ENCODE measurements at regions not wholly inside any gene's neighbourhood (a gene's known extent, or its start where the extent isn't known, plus 50 kb on each side); places are given as distances from the start of the nearest gene placed in this dataset.

DNA sequence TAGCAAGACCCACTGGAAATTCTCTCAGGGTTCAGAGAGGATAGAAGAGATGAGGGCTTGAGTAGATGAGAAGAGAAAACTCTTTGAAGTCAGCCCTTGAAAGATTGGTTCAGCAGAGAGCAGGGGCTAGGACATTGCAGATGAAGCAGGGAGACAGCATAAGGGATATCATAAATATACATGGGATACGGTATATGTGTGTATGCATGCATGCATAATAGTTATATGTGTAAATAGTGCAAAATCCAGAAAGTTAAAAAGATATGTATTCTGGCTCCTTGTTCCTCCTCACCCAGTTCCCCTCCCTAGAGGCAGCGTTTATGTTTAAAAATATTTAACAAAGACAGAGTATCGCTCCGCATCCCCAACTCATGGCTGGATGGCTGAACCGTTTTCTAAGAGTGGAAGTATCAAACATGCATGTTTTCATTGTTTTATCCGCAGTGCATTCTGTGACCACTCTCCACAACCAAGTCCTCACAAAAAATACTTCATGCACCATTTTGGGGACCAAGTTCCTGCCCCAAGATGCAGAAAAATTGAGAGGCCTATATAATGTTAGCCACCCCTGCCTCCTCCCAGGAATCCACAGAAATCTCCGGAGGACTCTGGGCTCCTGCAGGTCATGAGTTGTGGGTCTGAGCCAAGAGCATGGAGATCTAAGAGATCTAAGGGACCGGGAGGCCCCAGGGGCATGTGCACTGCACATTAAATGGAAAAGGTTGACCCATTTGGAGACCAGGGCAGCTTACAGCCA is 119.5 kb downstream of the MTX3 start:
- no peaks in the 10 kb centered on the region for H3K27me3 ChIP-seq
- H3K9me3 ChIP-seq, result no peaks in the 10 kb centered on the region
- peak in 1 of 2 donors; percentile 31 for DNase-seq
- ATAC-seq, result peak in 6 of 8 donors; percentile 2 to 44 (median 18)
- TF ChIP-seq, protein P1, sequence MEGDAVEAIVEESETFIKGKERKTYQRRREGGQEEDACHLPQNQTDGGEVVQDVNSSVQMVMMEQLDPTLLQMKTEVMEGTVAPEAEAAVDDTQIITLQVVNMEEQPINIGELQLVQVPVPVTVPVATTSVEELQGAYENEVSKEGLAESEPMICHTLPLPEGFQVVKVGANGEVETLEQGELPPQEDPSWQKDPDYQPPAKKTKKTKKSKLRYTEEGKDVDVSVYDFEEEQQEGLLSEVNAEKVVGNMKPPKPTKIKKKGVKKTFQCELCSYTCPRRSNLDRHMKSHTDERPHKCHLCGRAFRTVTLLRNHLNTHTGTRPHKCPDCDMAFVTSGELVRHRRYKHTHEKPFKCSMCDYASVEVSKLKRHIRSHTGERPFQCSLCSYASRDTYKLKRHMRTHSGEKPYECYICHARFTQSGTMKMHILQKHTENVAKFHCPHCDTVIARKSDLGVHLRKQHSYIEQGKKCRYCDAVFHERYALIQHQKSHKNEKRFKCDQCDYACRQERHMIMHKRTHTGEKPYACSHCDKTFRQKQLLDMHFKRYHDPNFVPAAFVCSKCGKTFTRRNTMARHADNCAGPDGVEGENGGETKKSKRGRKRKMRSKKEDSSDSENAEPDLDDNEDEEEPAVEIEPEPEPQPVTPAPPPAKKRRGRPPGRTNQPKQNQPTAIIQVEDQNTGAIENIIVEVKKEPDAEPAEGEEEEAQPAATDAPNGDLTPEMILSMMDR (IDR thresholded peaks at IDR 0.05), result no peak
- peak overlapping the region in 6 of 10 donors; percentile 27 to 83 (median 46) for H3K27ac ChIP-seq
- intact Hi-C loops (cut with DNase I), result loop anchor here in 2 of 10 donors (5.0 to 10.0 kb wide), 2 partner anchors 101 to 103 kb away; no protein-coding TSS in a partner anchor
- H3K4me3 ChIP-seq, result no peak overlapping the region
- no peaks in the 10 kb centered on the region for H3K36me3 ChIP-seq
- H3K4me1 ChIP-seq, result peaks cover 0 to 57% (median 18%) of the 10 kb centered on the region in 9 donors
- WGBS, 2 donors, result 71 to 82% methylated on average over 8 of the region's 8 CpGs

DNA sequence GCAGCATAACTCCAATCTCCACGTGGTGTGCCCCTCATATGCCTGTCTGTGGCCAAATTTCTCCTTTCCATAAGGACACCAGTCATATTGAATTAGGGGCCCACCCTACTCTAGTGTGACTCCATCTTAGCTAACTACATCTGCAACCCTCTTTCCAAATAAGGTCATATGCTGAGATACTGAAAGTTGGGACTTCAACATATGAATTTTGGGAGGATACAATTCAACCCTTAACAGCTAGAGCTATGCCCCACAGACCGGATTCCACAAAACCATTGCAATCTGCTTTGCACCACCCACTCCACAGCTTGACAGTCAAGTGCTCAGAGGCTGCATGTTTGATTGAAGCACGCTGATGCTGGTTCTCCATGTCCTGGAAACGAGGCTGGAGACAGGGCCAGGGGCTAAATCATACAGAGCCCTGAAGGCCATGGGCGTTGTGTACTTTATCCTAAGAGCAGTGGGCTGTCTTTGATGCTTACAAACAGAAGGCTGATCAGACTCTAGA is 122.8 kb downstream of the MTX3 start:
- ATAC-seq, result no peak
- TF ChIP-seq, protein P1 (IDR thresholded peaks at IDR 0.05), result no peak
- no peak for DNase-seq
- H3K27me3 ChIP-seq, result no peaks in the 10 kb centered on the region
- no peak overlapping the region for H3K4me3 ChIP-seq
- no peaks in the 10 kb centered on the region for H3K36me3 ChIP-seq
- H3K4me1 ChIP-seq, result peaks cover 0 to 26% (median 15%) of the 10 kb centered on the region in 9 donors
- no peak overlapping the region for H3K27ac ChIP-seq
- peaks cover 0 to 4% (median 0%) of the 10 kb centered on the region in 11 donors for H3K9me3 ChIP-seq
- intact Hi-C loops (cut with DNase I), result no loop called here
- WGBS, 2 donors, result 74 to 84% methylated on average over 5 of the region's 5 CpGs

DNA sequence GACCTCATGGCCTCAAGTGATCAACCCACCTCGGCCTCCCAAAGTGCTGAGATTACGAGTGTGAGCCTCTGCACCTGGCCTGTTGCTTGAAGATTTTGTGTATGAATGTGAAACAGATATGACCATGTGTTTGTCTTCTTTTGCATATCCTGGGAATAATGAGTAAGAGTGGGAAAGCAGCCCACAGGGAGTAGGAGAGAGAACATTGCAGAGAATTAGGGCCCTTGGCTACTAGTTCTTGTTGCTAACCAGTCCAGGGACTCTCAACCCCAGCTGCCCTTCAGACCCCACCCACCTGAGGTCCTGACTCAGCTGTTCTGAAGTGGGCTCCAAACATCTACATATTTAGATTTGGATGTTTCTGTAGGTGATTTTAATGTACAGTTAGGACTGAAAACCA is 125.5 kb downstream of the MTX3 start:
- intact Hi-C loops (cut with DNase I), result no loop called here
- Histone ChIP-seq H3K27ac (peak overlapping the region in 4 of 10 donors; percentile 0 to 45 (median 23)), H3K9me3 (peaks cover 0 to 4% (median 0%) of the 10 kb centered on the region in 11 donors), H3K36me3 (no peaks in the 10 kb centered on the region), H3K4me3 (no peak overlapping the region), H3K4me1 (no peaks in the 10 kb centered on the region), H3K27me3 (no peaks in the 10 kb centered on the region)
- WGBS, 2 donors, result 84 to 92% methylated on average over 2 of the region's 2 CpGs
- TF ChIP-seq, protein P1 (IDR thresholded peaks at IDR 0.05), result no peak
- ATAC-seq, result peak in 4 of 8 donors; percentile 37 to 58 (median 40)
- no peak for DNase-seq

DNA sequence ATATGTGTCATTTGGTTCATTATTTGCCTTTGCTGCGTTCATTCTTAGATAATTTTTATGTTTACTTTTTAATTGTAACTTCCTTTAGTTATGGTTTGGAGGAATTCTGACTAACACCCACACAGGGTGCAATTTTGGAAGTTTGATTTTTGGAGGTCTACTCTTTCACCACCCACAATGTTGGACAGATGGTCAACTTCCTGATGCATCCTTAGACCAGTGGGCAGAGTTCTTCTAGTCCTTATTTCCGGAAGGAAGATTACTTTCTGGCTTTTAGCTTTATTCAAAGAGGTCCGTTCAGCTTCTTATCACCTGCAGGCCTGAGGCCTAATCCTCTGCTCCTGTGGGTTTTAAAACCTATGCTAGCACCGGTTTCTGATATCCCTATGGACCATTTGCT is 126.7 kb downstream of the MTX3 start:
- intact Hi-C loops (cut with DNase I), result loop anchor here in 1 of 10 donors (5.0 kb wide), 1 partner anchor 218 kb away; no protein-coding TSS in a partner anchor
- H3K4me3 ChIP-seq, result no peak overlapping the region
- ATAC-seq (peak in 3 of 8 donors; percentile 29 to 65 (median 57)), DNase-seq (no peak)
- WGBS, 2 donors, result 48 to 51% methylated on average over 4 of the region's 4 CpGs
- peak overlapping the region in 4 of 10 donors; percentile 0 to 45 (median 23) for H3K27ac ChIP-seq
- H3K36me3 ChIP-seq, result no peaks in the 10 kb centered on the region
- H3K4me1 ChIP-seq, result peaks cover 0 to 9% (median 2%) of the 10 kb centered on the region in 9 donors
- H3K9me3 ChIP-seq, result peaks cover 0 to 4% (median 0%) of the 10 kb centered on the region in 11 donors
- H3K27me3 ChIP-seq, result no peaks in the 10 kb centered on the region
- TF ChIP-seq, protein P1 (IDR thresholded peaks at IDR 0.05), result no peak

Measured in heart right ventricle (tissue), 16 donors.